T-cell (primary cell): ENCODE measurements at regions not wholly inside any gene's neighbourhood (a gene's known extent, or its start where the extent isn't known, plus 50 kb on each side); places are given as distances from the start of the nearest gene placed in this dataset.

Experiments
- ATAC-seq, 4 experiments: fragments of 200-7000 bp in 3 of 4; fragments of 150-1000 bp in 1 of 4; cut with Tn5 transposase; replicated peaks in 1 of 4; 1 replicate in 3 of 4; 2 replicates in 1 of 4; pipeline ENCODE4 v1.10.0; 2021; ENCODE audit warnings: moderate library complexity in 3 of 4, mild to moderate bottlenecking in 2 of 4, moderate number of reproducible peaks in 1 of 4
- CTCF ChIA-PET, 2 donors: fragments of 300-600 bp; sonication (Branson Sonifier 250); formaldehyde crosslinking; loops; one replicate each; lab custom pipeline; 2022; ENCODE audit warnings: antibody characterized with exemption in 2 of 2; lab: Charles Lee
- POLR2A ChIA-PET, 2 donors: fragments of 300-600 bp; sonication (Branson Sonifier 250); formaldehyde crosslinking; loops; one replicate each; lab custom pipeline; 2022; ENCODE audit warnings: antibody characterized with exemption in 2 of 2; lab: Charles Lee
- DNase-seq, 35 experiments: peaks; one replicate each; pipeline versions ENCODE4 v3.0.0 to v3.0.0-alpha.2; 2013 to 2023
- H3K27ac ChIP-seq: one replicate; pipeline ENCODE4 v1.5.1; 2013; ENCODE audit warnings: low read length
- H3K27me3 ChIP-seq, 2 experiments: replicated peaks in 1 of 2; 1 replicate in 1 of 2; 2 replicates in 1 of 2; pipeline versions ENCODE4 v1.6.1 to v1.7.0; 2013; ENCODE audit warnings: low read length in 1 of 2, mixed read lengths in 1 of 2; ENCODE audit not compliant: control insufficient read depth in 2 of 2, insufficient read depth in 2 of 2; ENCODE audit errors: extremely low read depth in 1 of 2
- H3K36me3 ChIP-seq, 2 donors: 1 replicate in 1 of 2; 2 replicates in 1 of 2; pipeline versions ENCODE4 v1.6.1 to v1.7.0; 2013; ENCODE audit warnings: low read length in 1 of 2; ENCODE audit not compliant: control insufficient read depth in 2 of 2, insufficient read depth in 1 of 2; ENCODE audit errors: extremely low read depth in 1 of 2
- H3K4me1 ChIP-seq, 2 experiments: 1 replicate in 1 of 2; 2 replicates in 1 of 2; pipeline versions ENCODE4 v1.6.1 to v1.7.0; 2013; ENCODE audit warnings: low read length in 2 of 2, mixed read lengths in 1 of 2; ENCODE audit not compliant: insufficient read depth in 2 of 2, control insufficient read depth in 1 of 2; ENCODE audit errors: extremely low read depth in 1 of 2
- H3K4me3 ChIP-seq, 2 donors: 1 replicate in 1 of 2; 2 replicates in 1 of 2; pipeline versions ENCODE4 v1.5.1 to v1.7.0; 2013; ENCODE audit warnings: mild to moderate bottlenecking in 2 of 2, low read length in 1 of 2, moderate library complexity in 1 of 2; ENCODE audit not compliant: control insufficient read depth in 1 of 2; ENCODE audit errors: extremely low read depth in 1 of 2
- H3K9me3 ChIP-seq: 2 replicates; pipeline ENCODE4 v1.7.0; 2013
- H3K27ac Mint-ChIP-seq, 2 donors: one replicate each; pipeline ENCODE4 v1.8.0; 2020 to 2021; ENCODE audit warnings: mild to moderate bottlenecking in 2 of 2, mixed read lengths in 2 of 2
- H3K27me3 Mint-ChIP-seq, 2 donors: one replicate each; pipeline ENCODE4 v1.8.0; 2021 to 2022; ENCODE audit warnings: mixed read lengths in 2 of 2
- H3K36me3 Mint-ChIP-seq: one replicate; pipeline ENCODE4 v1.8.0; 2021; ENCODE audit warnings: mixed read lengths
- H3K4me1 Mint-ChIP-seq, 3 donors: one replicate each; pipeline ENCODE4 v1.8.0; 2020 to 2022; ENCODE audit warnings: mixed read lengths in 3 of 3, mild to moderate bottlenecking in 1 of 3
- H3K4me3 Mint-ChIP-seq, 3 donors: one replicate each; pipeline ENCODE4 v1.8.0; 2020 to 2022; ENCODE audit warnings: mild to moderate bottlenecking in 3 of 3, mixed read lengths in 3 of 3, moderate library complexity in 3 of 3
- H3K9me3 Mint-ChIP-seq, 3 donors: one replicate each; pipeline ENCODE4 v1.8.0; 2020 to 2022; ENCODE audit warnings: mixed read lengths in 3 of 3
- WGBS: methylation state at CpG from one replicate; pipeline ENCODE4 v1.1.5; 2013; ENCODE audit warnings: missing lambda C conversion rate; ENCODE audit not compliant: insufficient coverage; 5-methylcytosine and 5-hydroxymethylcytosine counted together

DNA sequence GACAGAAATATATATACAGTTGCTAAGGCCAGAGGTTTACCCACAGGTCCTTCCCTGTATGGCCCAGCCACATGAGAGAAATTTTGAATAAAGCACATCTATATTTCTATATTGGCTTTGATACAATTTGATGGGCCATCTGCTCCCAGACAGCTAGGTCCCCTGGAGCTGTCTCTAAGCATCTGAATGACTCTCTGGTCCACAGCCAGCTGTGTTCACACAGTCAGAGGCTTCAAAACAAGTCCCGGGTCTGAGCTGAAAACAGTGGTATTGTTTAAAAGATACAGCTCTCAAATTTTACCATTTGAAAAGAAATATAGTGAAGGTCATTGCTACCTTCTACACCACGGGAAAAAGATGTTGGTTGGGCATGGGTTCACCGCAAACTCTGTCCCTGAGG lies 161.1 kb downstream of the SLC35B3 start:
- Histone ChIP-seq H3K4me3 (no peak overlapping the region), H3K9me3 (no peaks in the 10 kb centered on the region), H3K27me3 (no peaks in the 10 kb centered on the region), H3K4me1 (peaks cover 0 to 11% of the 10 kb centered on the region in 2 experiments), H3K27ac (no peak overlapping the region), H3K36me3 (no peaks in the 10 kb centered on the region)
- Mint-ChIP-seq H3K9me3 (peaks cover 0 to 3% (median 3%) of the 10 kb centered on the region in 3 donors), H3K4me1 (peaks cover 3 to 13% (median 9%) of the 10 kb centered on the region in 3 donors), H3K27ac (no peak overlapping the region), H3K36me3 (no peaks in the 10 kb centered on the region), H3K27me3 (peaks cover 0 to 3% of the 10 kb centered on the region in 2 donors), H3K4me3 (no peak overlapping the region)
- ChIA-PET POLR2A (no interaction called here), CTCF (no interaction called here)
- ATAC-seq (no peak), DNase-seq (no peak)
- no CpG with 5 or more reads among the region's 3 CpGs for WGBS

DNA sequence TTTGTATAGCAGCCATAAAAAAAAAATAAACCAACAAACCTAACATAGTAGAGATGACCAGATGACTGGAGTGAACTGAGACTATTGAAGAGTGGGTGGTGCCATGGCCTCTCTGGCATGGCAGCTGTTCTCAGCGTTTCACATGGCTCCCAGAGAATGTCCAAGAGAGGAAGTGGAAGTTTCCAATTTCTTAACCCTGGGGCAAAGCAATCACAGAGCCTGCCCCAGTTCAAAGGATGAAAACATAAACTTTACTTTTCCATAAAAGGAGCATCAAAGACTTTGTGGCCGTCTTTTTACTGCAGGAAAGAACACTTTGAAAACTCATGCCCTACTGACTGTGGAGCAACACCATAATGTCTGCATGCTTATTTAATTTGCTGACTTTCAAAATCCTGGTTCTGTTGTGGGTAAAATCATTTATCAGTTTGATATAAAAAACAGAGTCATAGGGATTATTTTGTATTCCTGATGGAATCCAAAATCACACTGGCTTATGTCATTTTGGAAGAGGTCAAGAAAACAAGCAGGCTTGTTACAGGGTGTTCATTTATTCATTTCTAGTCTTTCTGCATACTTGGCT lies 165.4 kb downstream of the SLC35B3 start:
- 32% methylated on average over 2 of the region's 2 CpGs for WGBS
- H3K4me1 Mint-ChIP-seq, result no peaks in the 10 kb centered on the region
- H3K9me3 Mint-ChIP-seq, result peaks cover 0 to 5% (median 4%) of the 10 kb centered on the region in 3 donors
- H3K36me3 ChIP-seq, result no peaks in the 10 kb centered on the region
- peaks cover 3 to 7% of the 10 kb centered on the region in 2 donors for H3K27me3 Mint-ChIP-seq
- no peak overlapping the region for H3K4me3 Mint-ChIP-seq
- H3K27me3 ChIP-seq, result peaks cover 0 to 11% of the 10 kb centered on the region in 2 experiments
- H3K9me3 ChIP-seq, result no peaks in the 10 kb centered on the region
- ATAC-seq (no peak), DNase-seq (no peak)
- H3K4me3 ChIP-seq, result no peak overlapping the region
- H3K4me1 ChIP-seq, result no peaks in the 10 kb centered on the region
- ChIA-PET CTCF (no interaction called here), POLR2A (no interaction called here)
- no peaks in the 10 kb centered on the region for H3K36me3 Mint-ChIP-seq
- H3K27ac ChIP-seq, result no peak overlapping the region
- no peak overlapping the region for H3K27ac Mint-ChIP-seq

DNA sequence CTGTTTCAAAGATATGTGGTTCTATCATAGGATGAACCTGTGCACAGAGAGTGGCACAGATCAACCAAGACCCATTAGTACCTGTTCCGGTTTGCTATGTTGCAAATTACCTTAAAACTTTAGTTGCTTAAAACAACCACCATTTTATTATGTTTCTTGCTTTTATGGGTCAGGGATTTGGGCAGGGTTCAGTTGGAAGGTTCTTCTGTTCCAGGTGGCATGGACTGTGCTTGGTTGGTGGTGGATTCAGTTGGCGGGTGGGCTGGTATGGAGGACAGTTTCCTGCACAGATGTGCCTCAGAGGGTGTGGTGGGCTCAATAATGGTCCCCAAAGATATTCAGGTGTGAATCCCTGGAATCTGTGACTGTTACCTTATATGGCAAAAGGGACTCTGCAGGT lies 166.3 kb downstream of the SLC35B3 start:
- DNase-seq (no peak), ATAC-seq (no peak)
- Mint-ChIP-seq H3K4me1 (no peaks in the 10 kb centered on the region), H3K9me3 (peaks cover 0 to 5% (median 4%) of the 10 kb centered on the region in 3 donors), H3K27me3 (peaks cover 5 to 11% of the 10 kb centered on the region in 2 donors), H3K4me3 (no peak overlapping the region), H3K27ac (no peak overlapping the region), H3K36me3 (no peaks in the 10 kb centered on the region)
- WGBS, result 67% methylated on average over 1 of the region's 2 CpGs
- Histone ChIP-seq H3K4me3 (no peak overlapping the region), H3K4me1 (no peaks in the 10 kb centered on the region), H3K27ac (no peak overlapping the region), H3K36me3 (no peaks in the 10 kb centered on the region), H3K27me3 (peaks cover 0 to 11% of the 10 kb centered on the region in 2 experiments), H3K9me3 (no peaks in the 10 kb centered on the region)
- ChIA-PET POLR2A (interaction anchor here in 1 of 2 donors (0.5 kb wide), 1 partner anchor 30 kb away, joined by 3 read pairs; no protein-coding TSS in a partner anchor), CTCF (no interaction called here)

DNA sequence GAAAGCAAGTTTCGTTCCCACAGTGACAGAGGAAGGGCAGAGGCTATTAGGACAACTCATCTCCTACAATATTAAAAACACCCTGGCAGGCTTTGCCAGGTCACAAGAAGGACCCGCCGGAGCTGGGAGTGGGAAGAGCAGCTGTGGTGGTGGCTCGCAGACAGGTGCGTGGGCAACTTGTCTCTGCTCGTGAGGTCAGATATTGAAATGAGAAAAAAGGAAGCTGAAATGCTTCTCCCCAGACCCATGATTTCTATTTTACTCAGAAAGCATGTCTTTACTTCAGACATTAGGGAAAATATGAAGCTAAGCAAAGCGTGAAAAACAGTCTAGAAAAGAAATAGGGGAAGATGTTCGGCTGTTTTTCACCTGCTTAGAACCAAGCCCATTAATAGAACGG lies 166.3 kb upstream of the EEF1E1 start:
- Histone ChIP-seq H3K9me3 (no peaks in the 10 kb centered on the region), H3K27ac (no peak overlapping the region), H3K36me3 (no peaks in the 10 kb centered on the region), H3K4me1 (no peaks in the 10 kb centered on the region), H3K27me3 (peaks cover 0 to 11% of the 10 kb centered on the region in 2 experiments), H3K4me3 (no peak overlapping the region)
- Mint-ChIP-seq H3K27me3 (peaks cover 5 to 11% of the 10 kb centered on the region in 2 donors), H3K4me1 (no peaks in the 10 kb centered on the region), H3K4me3 (no peak overlapping the region), H3K36me3 (no peaks in the 10 kb centered on the region), H3K9me3 (peaks cover 0 to 5% (median 4%) of the 10 kb centered on the region in 3 donors), H3K27ac (no peak overlapping the region)
- POLR2A ChIA-PET, result interaction anchor here in 1 of 2 donors (0.5 kb wide), 1 partner anchor 30 kb away, joined by 3 read pairs; no protein-coding TSS in a partner anchor
- DNase-seq (no peak), ATAC-seq (no peak)
- no CpG with 5 or more reads among the region's 9 CpGs for WGBS
- CTCF ChIA-PET, result no interaction called here

DNA sequence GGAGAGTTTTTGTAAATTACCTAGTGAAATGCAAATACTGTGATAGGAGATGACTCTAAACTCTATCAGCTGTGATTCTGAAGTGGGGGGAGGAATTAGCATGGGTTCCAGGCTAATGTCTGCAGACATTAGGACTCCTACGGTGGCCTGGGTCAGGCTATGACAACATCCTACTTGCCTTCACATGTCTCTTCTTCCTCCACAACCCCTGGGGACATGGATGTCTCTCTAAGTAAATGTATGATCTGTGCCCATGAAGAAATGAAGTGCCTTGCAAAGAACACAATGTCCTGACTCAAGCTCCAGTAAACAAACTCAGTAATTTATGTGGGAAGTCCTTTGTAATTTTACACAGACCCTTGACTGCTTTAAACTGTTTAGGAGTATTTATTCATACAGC lies 165.8 kb upstream of the EEF1E1 start:
- ATAC-seq, result no peak
- Histone ChIP-seq H3K27ac (no peak overlapping the region), H3K36me3 (no peaks in the 10 kb centered on the region), H3K9me3 (no peaks in the 10 kb centered on the region), H3K27me3 (peaks cover 0 to 13% of the 10 kb centered on the region in 2 experiments), H3K4me3 (no peak overlapping the region), H3K4me1 (no peaks in the 10 kb centered on the region)
- Mint-ChIP-seq H3K4me1 (no peaks in the 10 kb centered on the region), H3K9me3 (peaks cover 0 to 5% (median 4%) of the 10 kb centered on the region in 3 donors), H3K36me3 (no peaks in the 10 kb centered on the region), H3K27me3 (peaks cover 5 to 11% of the 10 kb centered on the region in 2 donors), H3K4me3 (no peak overlapping the region), H3K27ac (no peak overlapping the region)
- ChIA-PET CTCF (no interaction called here), POLR2A (no interaction called here)
- DNase-seq, result no peak
- WGBS, result no CpG with 5 or more reads among the region's 1 CpG

DNA sequence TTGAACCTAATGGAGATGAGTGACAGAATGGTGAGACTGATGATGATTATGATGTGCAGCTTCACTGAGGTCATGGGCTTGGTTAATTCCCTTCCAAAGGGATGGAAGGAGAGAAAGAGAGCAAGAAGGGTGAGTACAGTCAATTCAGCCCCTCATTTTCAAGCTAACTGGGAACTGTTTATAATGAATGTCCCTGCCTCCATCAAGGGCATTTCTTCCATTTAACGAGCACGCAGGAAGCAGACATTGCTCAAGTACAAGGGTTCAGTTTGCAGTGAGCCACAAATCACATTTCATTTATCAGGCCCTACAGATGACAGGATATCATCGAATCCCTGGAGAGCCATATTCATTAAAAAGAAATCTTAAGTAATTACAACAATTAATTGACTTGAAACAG lies 158.3 kb upstream of the EEF1E1 start:
- no peaks in the 10 kb centered on the region for H3K4me1 Mint-ChIP-seq
- H3K27me3 Mint-ChIP-seq, result peaks cover 6 to 16% of the 10 kb centered on the region in 2 donors
- 88% methylated on average over 2 of the region's 3 CpGs for WGBS
- H3K4me3 ChIP-seq, result no peak overlapping the region
- ATAC-seq (no peak), DNase-seq (no peak)
- H3K27me3 ChIP-seq, result peaks cover 0 to 3% of the 10 kb centered on the region in 2 experiments
- no peaks in the 10 kb centered on the region for H3K9me3 ChIP-seq
- no peak overlapping the region for H3K27ac ChIP-seq
- peaks cover 0 to 5% (median 3%) of the 10 kb centered on the region in 3 donors for H3K9me3 Mint-ChIP-seq
- H3K36me3 Mint-ChIP-seq, result no peaks in the 10 kb centered on the region
- no peak overlapping the region for H3K27ac Mint-ChIP-seq
- ChIA-PET POLR2A (no interaction called here), CTCF (no interaction called here)
- no peak overlapping the region for H3K4me3 Mint-ChIP-seq
- no peaks in the 10 kb centered on the region for H3K4me1 ChIP-seq
- H3K36me3 ChIP-seq, result no peaks in the 10 kb centered on the region
